SU-DHL-6 (cell line): ENCODE measurements at regions not wholly inside any gene's neighbourhood (a gene's known extent, or its start where the extent isn't known, plus 50 kb on each side); places are given as distances from the start of the nearest gene placed in this dataset.

Experiments used
- CTCF ChIP-seq: fragments of 200-600 bp; sonication (generic); IDR thresholded peaks from one replicate; pipeline ENCODE4 v1.5.1; 2017; ENCODE audit warnings: antibody characterized with exemption, mild to moderate bottlenecking, low read length, moderate library complexity; ENCODE audit not compliant: insufficient read depth, poor library complexity, severe bottlenecking
- EZH2phosphoT487 ChIP-seq: fragments of 200-600 bp; sonication (generic), shearing (Covaris generic); conservative IDR thresholded peaks from 2 replicates; pipeline ENCODE4 v1.6.1; 2018; ENCODE audit warnings: mild to moderate bottlenecking, antibody characterized with exemption, low read length, moderate library complexity, mixed read lengths

DNA sequence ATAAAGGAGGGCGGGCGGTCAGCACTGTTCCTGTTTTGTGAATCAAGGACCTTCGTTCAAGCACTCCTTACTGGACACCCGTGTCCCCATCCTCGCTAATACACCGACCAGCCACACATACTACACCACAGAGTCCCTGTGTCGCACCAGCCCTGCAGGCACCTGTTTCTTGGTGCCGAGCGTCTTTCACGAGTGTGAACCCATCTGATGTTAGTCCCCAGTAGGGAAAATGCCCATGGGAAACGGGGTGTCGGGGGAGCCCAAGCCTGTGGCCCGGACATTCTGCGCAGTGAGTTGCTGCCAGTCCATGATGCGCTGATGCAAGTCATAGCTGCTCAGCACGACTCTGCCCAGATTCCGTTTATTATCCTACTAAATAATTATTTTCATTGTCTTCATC is 74.7 kb downstream of the TTLL2 start:
- TF ChIP-seq CTCF = no peak
- TF ChIP-seq EZH2phosphoT487 = no peak
